ENCODE measurements at regions not wholly inside any gene's neighbourhood (a gene's known extent, or its start where the extent isn't known, plus 50 kb on each side); places are given as distances from the start of the nearest gene placed in this dataset.
"Not testable (repeated sequence)": the region's sequence is repeated elsewhere in the genome, so short reads cannot be mapped to it uniquely, and the experiment has no call there.

DNA sequence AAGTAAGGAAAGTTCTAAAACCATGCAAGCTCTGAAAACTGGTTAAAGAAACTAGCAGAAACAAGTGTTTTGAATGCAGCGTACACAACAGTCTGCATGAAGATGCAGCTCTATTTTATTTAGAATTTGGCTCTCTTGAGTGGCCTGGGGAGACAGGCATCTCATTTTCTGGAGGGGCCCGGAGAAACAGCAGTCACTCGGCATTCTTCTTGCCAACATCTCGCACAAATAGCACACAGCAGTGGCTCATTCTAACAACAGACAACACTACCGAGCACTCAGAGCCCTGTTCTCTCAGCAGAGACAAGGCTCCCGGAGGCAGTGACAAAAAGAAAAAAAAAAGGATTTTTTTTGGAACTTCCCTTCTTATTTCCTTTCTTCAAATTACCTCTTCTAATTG, 108.5 kb upstream of the STMND1 start:
- no peak for DNase-seq (ENCODE audit: extremely low spot score)
- intact Hi-C loops (cut with DNase I): no loop called here
- TF ChIP-seq, protein P1, sequence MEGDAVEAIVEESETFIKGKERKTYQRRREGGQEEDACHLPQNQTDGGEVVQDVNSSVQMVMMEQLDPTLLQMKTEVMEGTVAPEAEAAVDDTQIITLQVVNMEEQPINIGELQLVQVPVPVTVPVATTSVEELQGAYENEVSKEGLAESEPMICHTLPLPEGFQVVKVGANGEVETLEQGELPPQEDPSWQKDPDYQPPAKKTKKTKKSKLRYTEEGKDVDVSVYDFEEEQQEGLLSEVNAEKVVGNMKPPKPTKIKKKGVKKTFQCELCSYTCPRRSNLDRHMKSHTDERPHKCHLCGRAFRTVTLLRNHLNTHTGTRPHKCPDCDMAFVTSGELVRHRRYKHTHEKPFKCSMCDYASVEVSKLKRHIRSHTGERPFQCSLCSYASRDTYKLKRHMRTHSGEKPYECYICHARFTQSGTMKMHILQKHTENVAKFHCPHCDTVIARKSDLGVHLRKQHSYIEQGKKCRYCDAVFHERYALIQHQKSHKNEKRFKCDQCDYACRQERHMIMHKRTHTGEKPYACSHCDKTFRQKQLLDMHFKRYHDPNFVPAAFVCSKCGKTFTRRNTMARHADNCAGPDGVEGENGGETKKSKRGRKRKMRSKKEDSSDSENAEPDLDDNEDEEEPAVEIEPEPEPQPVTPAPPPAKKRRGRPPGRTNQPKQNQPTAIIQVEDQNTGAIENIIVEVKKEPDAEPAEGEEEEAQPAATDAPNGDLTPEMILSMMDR (IDR thresholded peaks at IDR 0.05): no peak
- TF ChIP-seq POLR2A (IDR thresholded peaks at IDR 0.05; ENCODE audit: low read depth) (no peak), POLR2AphosphoS5 (IDR thresholded peaks at IDR 0.05) (no peak), EP300 (IDR thresholded peaks at IDR 0.05) (no peak)
- Histone ChIP-seq H3K4me1 (no peaks in the 10 kb centered on the region), H3K27ac (replicated peaks in 1 of 4) (no peak overlapping the region), H3K9me3 (peaks cover 0 to 3% (median 0%) of the 10 kb centered on the region in 4 donors), H3K4me3 (no peak overlapping the region), H3K27me3 (no peaks in the 10 kb centered on the region), H3K36me3 (no peaks in the 10 kb centered on the region)
- 80% methylated on average over 6 of the region's 6 CpGs for WGBS

DNA sequence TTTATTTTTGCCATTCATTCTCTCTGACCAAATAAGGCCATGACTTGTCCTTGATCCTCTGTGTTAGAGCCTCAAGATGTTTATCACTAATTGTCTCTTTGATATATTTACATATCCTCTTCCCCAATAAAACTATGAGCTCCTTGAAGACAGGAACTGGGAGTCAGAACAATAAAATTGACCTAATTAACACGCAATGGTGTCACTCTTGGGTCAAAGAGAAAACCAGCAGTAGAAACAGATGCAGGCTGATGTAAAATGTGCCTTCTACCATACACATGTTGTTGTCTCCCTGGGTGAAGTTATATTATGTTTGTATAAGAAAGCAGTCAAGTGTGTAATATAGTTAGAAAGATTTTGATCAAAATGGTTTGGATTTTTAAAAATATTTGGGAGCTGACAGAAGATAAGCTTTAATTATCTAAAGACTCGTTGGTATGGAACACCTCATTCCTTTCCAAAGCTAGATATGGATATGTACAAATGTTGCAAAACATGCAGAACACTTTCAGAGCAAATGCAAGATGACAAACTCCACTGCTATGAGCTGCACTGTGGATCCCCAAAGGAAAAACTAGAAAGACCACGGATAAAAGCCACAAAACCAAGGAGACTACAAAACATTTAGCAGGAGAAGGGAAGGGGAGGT, 109.7 kb upstream of the STMND1 start:
- Histone ChIP-seq H3K27ac (replicated peaks in 1 of 4) (no peak overlapping the region), H3K9me3 (peaks cover 0 to 3% (median 0%) of the 10 kb centered on the region in 4 donors), H3K4me3 (no peak overlapping the region), H3K4me1 (no peaks in the 10 kb centered on the region), H3K36me3 (no peaks in the 10 kb centered on the region), H3K27me3 (no peaks in the 10 kb centered on the region)
- TF ChIP-seq, protein P1 (IDR thresholded peaks at IDR 0.05): no peak
- TF ChIP-seq EP300 (IDR thresholded peaks at IDR 0.05): no peak
- no peak for TF ChIP-seq POLR2A (IDR thresholded peaks at IDR 0.05; ENCODE audit: low read depth)
- TF ChIP-seq POLR2AphosphoS5 (IDR thresholded peaks at IDR 0.05): no peak
- no peak for DNase-seq (ENCODE audit: extremely low spot score)
- 84% methylated on average over 3 of the region's 3 CpGs for WGBS
- intact Hi-C loops (cut with DNase I): no loop called here

DNA sequence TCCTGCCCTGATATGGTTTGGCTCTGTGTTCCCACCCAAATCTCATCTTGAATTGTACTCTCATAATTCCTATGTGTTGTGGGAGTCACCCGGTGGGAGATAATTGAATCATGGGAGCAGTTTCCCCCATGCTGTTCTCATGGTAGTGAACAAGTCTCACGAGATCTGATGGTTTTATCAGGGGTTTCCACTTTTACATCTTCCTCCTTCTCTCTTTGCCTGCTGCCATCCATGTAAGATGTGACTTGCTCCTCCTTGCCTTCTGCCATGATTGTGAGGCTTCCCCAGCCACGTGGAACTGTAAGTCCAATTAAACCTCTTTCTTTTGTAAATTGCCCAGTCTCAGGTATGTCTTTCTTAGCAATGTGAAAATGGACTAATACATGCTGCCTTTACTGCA, 111.9 kb upstream of the STMND1 start:
- not testable (repeated sequence) for DNase-seq (ENCODE audit: extremely low spot score); H3K36me3 ChIP-seq; H3K4me3 ChIP-seq; H3K27me3 ChIP-seq; H3K27ac ChIP-seq (replicated peaks in 1 of 4); H3K9me3 ChIP-seq
- WGBS: 92% methylated on average over 3 of the region's 3 CpGs
- intact Hi-C loops (cut with DNase I): loop anchor here (10.0 kb wide), 1 partner anchor 95 kb away; no protein-coding TSS in a partner anchor
- peaks cover 4 to 19% (median 17%) of the 10 kb centered on the region in 4 donors for H3K4me1 ChIP-seq

DNA sequence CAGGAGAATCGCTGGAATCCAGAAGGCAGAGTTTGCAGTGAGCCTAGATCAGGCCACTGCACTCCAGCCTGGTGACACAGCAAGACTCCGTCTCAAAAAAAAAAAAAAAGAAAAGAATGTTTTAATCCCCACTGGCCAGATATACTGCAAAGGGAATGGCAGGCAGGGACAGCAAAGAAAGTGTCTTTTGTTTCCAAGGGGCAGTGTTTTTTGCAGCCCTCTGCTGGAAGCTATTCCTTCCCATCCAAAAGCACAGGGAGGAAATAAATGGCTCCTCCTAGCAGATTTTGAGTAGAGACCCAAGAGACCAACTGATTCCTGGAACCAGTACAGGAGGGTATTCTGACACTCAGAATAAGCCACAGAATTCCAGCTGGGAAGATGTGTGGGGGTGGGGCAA, 112.5 kb upstream of the STMND1 start:
- intact Hi-C loops (cut with DNase I): loop anchor here (10.0 kb wide), 1 partner anchor 95 kb away; no protein-coding TSS in a partner anchor
- 87% methylated on average over 2 of the region's 2 CpGs for WGBS
- peaks cover 4 to 20% (median 17%) of the 10 kb centered on the region in 4 donors for H3K4me1 ChIP-seq
- no peak overlapping the region for H3K4me3 ChIP-seq
- DNase-seq (ENCODE audit: extremely low spot score): no peak
- H3K27me3 ChIP-seq: no peaks in the 10 kb centered on the region
- H3K36me3 ChIP-seq: no peaks in the 10 kb centered on the region
- H3K9me3 ChIP-seq: peaks cover 0 to 3% (median 0%) of the 10 kb centered on the region in 4 donors
- TF ChIP-seq EP300 (IDR thresholded peaks at IDR 0.05) (no peak), POLR2A (IDR thresholded peaks at IDR 0.05; ENCODE audit: low read depth) (no peak), POLR2AphosphoS5 (IDR thresholded peaks at IDR 0.05) (no peak)
- TF ChIP-seq, protein P1 (IDR thresholded peaks at IDR 0.05): no peak
- H3K27ac ChIP-seq (replicated peaks in 1 of 4): no peak overlapping the region

DNA sequence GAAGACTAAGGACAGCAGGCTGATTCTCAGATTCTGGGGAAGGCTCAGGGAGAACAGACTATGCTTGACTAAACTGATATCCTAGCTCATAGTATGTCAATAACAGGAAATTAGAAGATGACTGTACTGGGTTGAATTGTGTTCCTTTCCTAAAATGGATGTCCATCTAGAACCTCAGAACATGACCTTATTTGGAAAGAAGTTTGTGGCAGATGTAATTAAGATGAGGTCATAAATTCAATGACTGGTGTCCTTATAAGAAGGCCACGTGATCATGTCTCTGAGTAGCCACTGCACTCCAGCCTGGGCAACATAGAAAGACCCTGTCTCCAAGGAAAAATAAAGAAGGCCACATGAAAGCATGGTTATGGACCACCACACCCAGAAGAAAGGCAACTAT, 113.9 kb upstream of the STMND1 start:
- no peak overlapping the region for H3K27ac ChIP-seq (replicated peaks in 1 of 4)
- no peak for DNase-seq (ENCODE audit: extremely low spot score)
- TF ChIP-seq POLR2AphosphoS5 (IDR thresholded peaks at IDR 0.05) (no peak), EP300 (IDR thresholded peaks at IDR 0.05) (no peak), POLR2A (IDR thresholded peaks at IDR 0.05; ENCODE audit: low read depth) (no peak)
- TF ChIP-seq, protein P1 (IDR thresholded peaks at IDR 0.05): no peak
- no peak overlapping the region for H3K4me3 ChIP-seq
- no peaks in the 10 kb centered on the region for H3K36me3 ChIP-seq
- peaks cover 4 to 20% (median 17%) of the 10 kb centered on the region in 4 donors for H3K4me1 ChIP-seq
- no peaks in the 10 kb centered on the region for H3K27me3 ChIP-seq
- 94% methylated on average over 1 of the region's 1 CpG for WGBS
- intact Hi-C loops (cut with DNase I): loop anchor here (10.0 kb wide), 1 partner anchor 97 kb away; no protein-coding TSS in a partner anchor
- peaks cover 0 to 3% (median 0%) of the 10 kb centered on the region in 4 donors for H3K9me3 ChIP-seq

Data from esophagus muscularis mucosa (tissue), 4 donors.